ENCODE measurements at regions not wholly inside any gene's neighbourhood (a gene's known extent, or its start where the extent isn't known, plus 50 kb on each side); places are given as distances from the start of the nearest gene placed in this dataset.

GRCh38 chr12:24756479-24757024, 192.3 kb downstream of the BCAT1 start:
- TF ChIP-seq POLR2A (IDR thresholded peaks at IDR 0.05) (no peak), CTCF (IDR thresholded peaks at IDR 0.05) (no peak)
